ENCODE measurements at regions not wholly inside any gene's neighbourhood (a gene's known extent, or its start where the extent isn't known, plus 50 kb on each side); places are given as distances from the start of the nearest gene placed in this dataset.

- no peak for TF ChIP-seq ZNF124 (CRISPR knock-in tag; IDR thresholded peaks at IDR 0.05)
- TF ChIP-seq MEF2D (tag; conservative IDR thresholded peaks at IDR 0.05; ENCODE audit: low read depth): no peak
- TF ChIP-seq TEAD2 (tag; IDR thresholded peaks at IDR 0.05): no peak
- TF ChIP-seq ZBTB12 (CRISPR knock-in tag; IDR thresholded peaks at IDR 0.05): no peak
- no peak for TF ChIP-seq SAP30 (IDR thresholded peaks at IDR 0.05; ENCODE audit: borderline replicate concordance, insufficient read depth, low read depth, low read length, poor library complexity, severe bottlenecking)
- no peak for TF ChIP-seq FOXO4 (CRISPR knock-in tag; IDR thresholded peaks at IDR 0.05)
Observed at GRCh38 chr14:53468876-53469275, 315.8 kb upstream of the DDHD1 start (continued).

GRCh38 chr14:53464376-53464775 lies 311.3 kb upstream of the DDHD1 start:
- H4K20me1 ChIP-seq (replicated peaks; ENCODE audit: control insufficient read depth, insufficient read depth, low read length): no peaks in the 10 kb centered on the region
- no peaks in the 10 kb centered on the region for H3K9me3 ChIP-seq (replicated peaks; ENCODE audit: control insufficient read depth, insufficient read depth, low read depth, low read length)
- CTCF ChIA-PET (ENCODE audit: low intra/inter-chr PET ratio): no interaction called here
- no peaks in the 10 kb centered on the region for H3K79me2 ChIP-seq (ENCODE audit: control insufficient read depth, insufficient read depth, low read length)
- no TSS peak for BruUV-seq (replicated peaks)
- intact Hi-C loops (cut with micrococcal nuclease) (no loop called here), in situ Hi-C loops (cut with MboI) (no loop called here)
- no peaks in the 10 kb centered on the region for H3K9me1 ChIP-seq (ENCODE audit: control insufficient read depth, insufficient read depth, low read length)
- H3K27me3 ChIP-seq (ENCODE audit: control insufficient read depth in 2 of 2, insufficient read depth in 2 of 2, low read length in 2 of 2): no peaks in the 10 kb centered on the region
- DNase-seq (ENCODE audit: extremely low read depth in 1 of 4, low spot score in 3 of 4): no peak
- no peak overlapping the region for H3K4me2 ChIP-seq (ENCODE audit: insufficient read depth, low read length)
- no peak overlapping the region for H3K9ac ChIP-seq (ENCODE audit: insufficient read depth in 1 of 2, low read depth in 2 of 2, low read length in 2 of 2)
- no peak overlapping the region for H2AFZ ChIP-seq (ENCODE audit: low read depth, low read length)
- no peaks in the 10 kb centered on the region for H3K36me3 ChIP-seq (ENCODE audit: control insufficient read depth, insufficient read depth, low read length)
- no peaks in the 10 kb centered on the region for H3K4me1 ChIP-seq (replicated peaks in 1 of 2; ENCODE audit: control insufficient read depth in 2 of 2, insufficient read depth in 2 of 2, low read length in 2 of 2)
- FAIRE-seq: no peak
- H3K4me3 ChIP-seq: no peak overlapping the region
- no peak for ATAC-seq
- H3K27ac ChIP-seq (ENCODE audit: extremely low read depth, low read depth, low read length): no peak overlapping the region
- WGBS (ENCODE audit: insufficient coverage, low coverage, missing lambda C conversion rate): 0% methylated on average over 2 of the region's 2 CpGs
- POLR2A ChIA-PET: no interaction called here
- no peak for TF ChIP-seq KAT2B (IDR thresholded peaks at IDR 0.05; ENCODE audit: low read depth, low read length)
- TF ChIP-seq YBX1 (IDR thresholded peaks at IDR 0.05): no peak
- no peak for TF ChIP-seq ZNF696 (CRISPR knock-in tag; conservative IDR thresholded peaks at IDR 0.05)
- TF ChIP-seq BRF2 (IDR thresholded peaks at IDR 0.05; ENCODE audit: borderline replicate concordance, insufficient read depth, insufficient read length): no peak
- TF ChIP-seq TGIF2 (CRISPR knock-in tag; IDR thresholded peaks at IDR 0.05): no peak
- TF ChIP-seq NCOA6 (IDR thresholded peaks at IDR 0.05): no peak
- no peak for TF ChIP-seq SIN3B (IDR thresholded peaks at IDR 0.05; ENCODE audit: low read depth)
- no peak for TF ChIP-seq FOXM1 (IDR thresholded peaks at IDR 0.05; ENCODE audit: low read depth)
- no peak for TF ChIP-seq FOXM1 (CRISPR knock-in tag; IDR thresholded peaks at IDR 0.05; ENCODE audit: low read depth)
- TF ChIP-seq ZNF583 (CRISPR knock-in tag; IDR thresholded peaks at IDR 0.05): no peak
- TF ChIP-seq RFX5 (IDR thresholded peaks at IDR 0.05; ENCODE audit: low read depth, low read length): no peak
- no peak for TF ChIP-seq CBX5 (IDR thresholded peaks at IDR 0.05; ENCODE audit: borderline replicate concordance, low read depth)
- TF ChIP-seq KDM2B (CRISPR knock-in tag; IDR thresholded peaks at IDR 0.05): no peak
- TF ChIP-seq POLR2G (IDR thresholded peaks at IDR 0.05; ENCODE audit: low read depth, low read length): no peak
- no peak for TF ChIP-seq ZNF707 (CRISPR knock-in tag; conservative IDR thresholded peaks at IDR 0.05)
- no peak for TF ChIP-seq POLR2B (IDR thresholded peaks at IDR 0.05; ENCODE audit: low read depth, partially characterized antibody)
